ENCODE measurements at regions not wholly inside any gene's neighbourhood (a gene's known extent, or its start where the extent isn't known, plus 50 kb on each side); places are given as distances from the start of the nearest gene placed in this dataset.
"Not testable (repeated sequence)": the region's sequence is repeated elsewhere in the genome, so short reads cannot be mapped to it uniquely, and the experiment has no call there.

DNA sequence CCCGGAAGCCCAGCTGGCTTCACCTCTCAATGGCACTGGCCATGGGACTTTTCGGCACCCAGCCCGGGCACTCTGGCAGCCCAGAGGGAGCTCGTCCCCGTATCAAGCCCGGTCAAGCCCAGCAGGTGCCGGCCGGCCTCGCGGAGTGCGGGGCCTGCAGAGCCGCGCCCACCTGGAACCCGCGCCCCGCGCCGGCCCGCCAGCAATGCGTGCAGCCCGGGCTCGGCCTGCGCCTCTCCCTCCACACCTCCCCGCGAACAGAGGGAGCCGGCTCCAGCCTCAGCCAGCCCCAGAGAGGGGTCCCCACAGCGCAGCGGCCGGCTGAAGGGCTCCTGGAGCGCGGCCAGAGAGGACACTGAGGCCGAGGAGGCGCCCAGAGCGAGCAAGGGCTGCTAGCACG lies 133.6 kb upstream of the FRG1 start:
- no peak for DNase-seq

- no peak for DNase-seq
These were observed 131.4 kb upstream of the FRG1 start for GRCh38 chr4:189809241-189809735.

GRCh38 chr4:189809839-189810238 lies 130.8 kb upstream of the FRG1 start:
- no peak for DNase-seq

- not testable (repeated sequence) for DNase-seq
These were observed 130.1 kb upstream of the FRG1 start for GRCh38 chr4:189810318-189811181.

- DNase-seq = no peak
These were observed 125.1 kb upstream of the FRG1 start for GRCh38 chr4:189815404-189816192.

- no peak for DNase-seq
These were observed 118.3 kb upstream of the FRG1 start for GRCh38 chr4:189822326-189822725.

GRCh38 chr4:189823591-189823990 lies 117.1 kb upstream of the FRG1 start:
- DNase-seq = no peak

DNA sequence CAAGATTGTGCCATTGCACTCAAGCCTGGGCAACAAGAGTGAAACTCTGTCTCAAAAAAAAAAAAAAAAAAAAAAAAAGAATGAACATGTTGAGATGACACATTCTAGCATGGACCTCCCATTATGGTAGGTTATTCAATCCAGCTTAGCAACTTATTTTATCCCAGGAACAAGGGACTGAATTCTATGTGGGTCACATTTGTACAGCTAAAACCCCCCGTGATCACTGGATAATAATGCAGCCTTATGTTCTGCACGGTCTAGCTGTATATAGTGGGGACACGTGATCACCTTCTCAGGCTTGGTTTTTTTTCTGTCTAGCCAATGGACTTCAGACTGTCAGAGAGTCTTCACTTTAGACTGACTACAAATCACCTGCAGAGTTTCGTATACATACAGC lies 115.2 kb upstream of the FRG1 start:
- no peak for DNase-seq

DNA sequence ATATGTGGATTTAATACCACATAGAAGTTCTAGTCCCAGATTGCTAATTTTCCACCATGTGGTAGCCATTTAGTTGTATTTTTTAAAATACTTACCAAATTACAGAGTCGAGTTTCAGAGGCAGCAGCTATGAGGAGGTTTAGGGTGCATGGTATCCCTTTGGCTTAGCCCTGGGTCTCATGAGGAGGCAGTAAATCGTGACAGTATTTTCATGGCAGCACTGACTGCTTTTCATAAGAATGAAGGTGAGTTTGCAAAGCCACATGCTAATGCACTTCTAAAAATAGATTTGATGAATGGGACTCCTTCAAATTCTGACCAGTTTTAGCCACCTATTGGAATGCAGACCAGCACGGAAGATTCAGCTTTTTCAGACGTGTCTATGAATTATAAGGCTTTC lies 114.0 kb upstream of the FRG1 start:
- DNase-seq = no peak

DNA sequence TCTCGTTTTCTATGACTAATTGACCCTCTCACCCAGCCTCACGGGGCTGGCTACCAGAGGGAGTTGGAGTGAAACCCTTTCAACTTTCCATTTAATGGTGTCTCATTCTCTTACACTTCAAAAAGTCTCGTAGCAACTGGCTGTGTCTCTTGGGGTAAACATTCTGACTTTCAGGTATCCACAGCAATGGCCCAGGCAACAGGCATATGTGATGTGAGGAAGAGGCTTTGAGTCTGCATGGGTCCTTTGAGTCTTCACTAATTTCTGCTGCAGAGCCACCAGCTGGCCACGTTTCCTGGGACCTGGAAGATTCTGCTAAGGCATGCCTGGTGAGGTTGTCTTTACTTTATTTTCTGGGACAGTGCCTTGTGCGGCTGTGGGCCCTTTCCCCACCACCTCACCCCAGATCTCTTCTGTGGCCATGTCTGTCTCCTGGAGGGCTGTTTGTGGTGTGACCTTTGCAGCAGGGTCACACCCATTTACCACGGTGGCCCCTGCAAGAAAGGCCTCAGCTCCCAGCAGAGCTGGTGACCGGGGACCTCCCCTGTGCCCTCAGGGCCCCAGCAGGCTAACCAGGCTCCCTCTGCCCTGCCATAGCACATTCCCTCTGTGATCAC lies 112.5 kb upstream of the FRG1 start:
- DNase-seq = no peak

DNA sequence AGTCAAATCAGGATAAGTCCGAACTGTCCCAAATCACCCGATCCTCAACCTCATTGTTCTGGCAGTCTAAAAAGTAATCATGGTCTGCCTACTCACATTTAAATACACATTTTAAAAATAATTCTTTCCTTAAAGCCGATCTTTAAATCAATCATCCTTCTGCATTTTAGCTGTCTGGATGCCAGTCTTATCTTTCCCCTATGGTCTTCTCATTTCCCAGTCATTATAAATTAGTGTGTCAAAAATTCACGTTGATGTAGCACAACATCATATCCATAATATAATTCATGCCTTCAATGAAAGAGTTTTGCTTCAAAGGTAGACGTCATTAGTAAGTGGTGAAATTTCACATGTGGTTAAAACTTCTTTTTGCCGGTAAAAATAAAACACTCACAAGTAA lies 108.1 kb upstream of the FRG1 start:
- DNase-seq = no peak

DNA sequence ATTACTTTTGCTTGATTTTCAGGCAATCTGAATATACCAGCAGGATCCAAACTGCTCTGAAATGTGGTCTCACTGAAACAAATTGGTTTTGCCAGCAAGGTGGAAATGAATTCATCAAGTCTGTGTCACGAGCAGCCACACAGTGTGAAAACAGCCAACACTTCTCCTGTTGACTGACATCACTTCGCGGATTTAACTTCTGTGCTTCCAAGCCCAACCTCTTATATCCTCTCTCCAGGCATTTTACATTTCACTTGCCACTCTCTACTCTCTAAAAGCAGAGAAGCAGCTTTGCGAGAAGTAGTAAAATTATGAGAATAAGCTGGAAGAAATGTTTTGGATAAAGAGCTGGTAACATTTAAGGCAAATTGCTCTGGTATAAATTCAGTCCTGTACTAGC lies 106.1 kb upstream of the FRG1 start:
- DNase-seq = no peak

- no peak for DNase-seq
These were observed 105.2 kb upstream of the FRG1 start for GRCh38 chr4:189835505-189835904.

DNA sequence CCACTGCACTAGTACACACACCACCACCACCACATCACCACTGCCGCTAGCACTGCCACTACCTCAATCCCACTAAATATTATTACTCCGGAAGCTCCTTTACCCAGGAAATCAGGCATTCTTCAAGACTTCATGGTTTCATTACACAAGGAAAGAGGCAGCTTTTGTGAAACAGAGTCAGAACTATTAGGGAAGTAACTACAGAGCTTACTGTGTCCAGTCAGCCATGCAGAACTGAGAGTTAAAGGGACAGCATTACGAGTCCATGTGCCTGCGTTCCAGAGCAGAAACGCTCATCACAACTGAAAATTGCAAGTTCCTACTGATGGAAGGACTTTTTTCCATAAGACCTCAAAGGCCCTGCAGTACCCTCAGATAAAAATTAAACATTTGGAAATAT lies 103.2 kb upstream of the FRG1 start:
- no peak for DNase-seq

DNA sequence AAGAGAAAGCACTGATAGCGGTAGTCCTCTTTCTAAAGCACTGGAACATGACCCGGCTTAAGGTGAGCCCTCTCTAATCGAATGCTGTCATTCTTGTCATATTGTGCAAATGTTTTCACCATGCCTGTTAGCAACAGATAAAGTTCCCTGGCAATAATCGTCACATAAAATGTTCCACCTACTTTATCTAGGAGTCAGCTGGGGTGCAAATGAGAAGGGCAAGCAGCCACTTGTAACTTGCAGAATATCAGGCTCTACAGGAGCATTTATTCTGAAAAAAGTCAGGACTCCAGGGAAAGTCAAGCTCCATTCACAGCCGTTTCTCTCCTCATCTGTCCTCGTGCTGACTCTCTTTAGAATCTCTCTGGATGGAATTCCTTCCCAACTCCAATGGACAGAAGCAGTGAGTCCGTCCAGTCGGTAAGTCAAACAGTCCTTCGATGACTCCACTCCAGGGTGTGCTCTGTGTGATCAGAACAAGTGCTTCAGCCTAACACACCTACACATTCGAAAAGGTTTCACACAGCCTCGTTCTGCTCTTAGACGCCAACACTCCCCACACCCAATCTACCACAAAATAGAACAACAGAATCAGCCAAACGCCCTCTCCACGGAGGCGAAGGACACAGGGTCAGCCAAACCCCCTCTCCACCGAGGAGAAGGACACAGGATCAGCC lies 101.7 kb upstream of the FRG1 start:
- DNase-seq = no peak

DNA sequence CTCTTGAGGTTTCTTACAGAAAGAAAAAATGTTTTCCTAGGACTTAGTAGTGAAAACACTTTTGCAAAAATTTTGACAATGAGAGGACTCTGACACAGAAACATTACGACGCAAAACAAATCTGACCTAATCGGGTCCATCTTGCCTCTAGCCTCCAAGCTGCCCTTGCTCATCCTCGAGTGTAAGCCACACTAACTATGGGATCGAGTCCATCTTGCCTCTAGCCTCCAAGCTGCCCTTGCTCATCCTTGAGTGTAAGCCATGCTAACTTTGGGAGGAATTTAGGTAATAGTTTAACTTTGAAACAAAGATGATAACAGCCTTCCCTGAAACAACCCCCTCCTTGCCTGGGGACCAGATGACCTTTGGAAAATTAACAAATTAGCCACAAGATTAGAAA lies 100.3 kb upstream of the FRG1 start:
- no peak for DNase-seq

GRCh38 chr4:189843413-189844009 lies 97.2 kb upstream of the FRG1 start:
- DNase-seq = no peak

GRCh38 chr4:189845145-189845846 lies 95.4 kb upstream of the FRG1 start:
- no peak for DNase-seq

- not testable (repeated sequence) for DNase-seq
These were observed 94.6 kb upstream of the FRG1 start for GRCh38 chr4:189846094-189846493.

DNA sequence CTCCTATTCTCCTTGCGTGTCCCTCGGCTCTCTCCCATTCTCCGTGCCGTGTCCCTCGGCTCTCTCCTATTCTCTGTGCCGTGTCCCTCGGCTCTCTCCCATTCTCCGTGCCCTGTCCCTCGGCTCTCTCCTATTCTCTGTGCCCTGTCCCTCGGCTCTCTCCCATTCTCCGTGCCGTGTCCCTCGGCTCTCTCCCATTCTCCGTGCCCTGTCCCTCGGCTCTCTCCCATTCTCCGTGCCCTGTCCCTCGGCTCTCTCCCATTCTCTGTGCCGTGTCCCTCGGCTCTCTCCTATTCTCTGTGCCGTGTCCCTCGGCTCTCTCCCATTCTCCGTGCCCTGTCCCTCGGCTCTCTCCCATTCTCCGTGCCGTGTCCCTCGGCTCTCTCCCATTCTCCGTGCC lies 94.1 kb upstream of the FRG1 start:
- not testable (repeated sequence) for DNase-seq

DNA sequence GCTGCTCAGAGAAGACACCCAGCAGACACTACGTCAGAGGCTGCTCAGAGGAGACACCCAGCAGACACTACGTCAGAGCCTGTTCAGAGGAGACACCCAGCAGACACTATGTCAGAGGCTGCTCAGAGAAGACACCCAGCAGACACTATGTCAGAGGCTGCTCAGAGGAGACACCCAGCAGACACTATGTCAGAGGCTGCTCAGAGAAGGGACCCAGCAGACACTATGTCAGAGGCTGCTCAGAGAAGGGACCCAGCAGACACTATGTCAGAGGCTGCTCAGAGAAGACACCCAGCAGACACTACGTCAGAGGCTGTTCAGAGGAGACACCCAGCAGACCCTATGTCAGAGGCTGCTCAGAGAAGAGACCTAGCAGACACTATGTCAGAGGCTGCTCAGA lies 92.0 kb upstream of the FRG1 start:
- not testable (repeated sequence) for DNase-seq

Measured in NCI-H1694 treated with DMSO at 0.1 percent for 48 hours (cell line).